Right lobe of liver (tissue), 6 donors: ENCODE measurements at regions not wholly inside any gene's neighbourhood (a gene's known extent, or its start where the extent isn't known, plus 50 kb on each side); places are given as distances from the start of the nearest gene placed in this dataset.

Experiments
- ATAC-seq, 4 donors: fragments of 200-7000 bp; cut with Tn5 transposase; one replicate each; pipeline ENCODE4 v1.9.1; 2020; ENCODE audit warnings: mild to moderate bottlenecking in 4 of 4, moderate library complexity in 4 of 4
- DNase-seq, 3 donors: peaks; one replicate each; pipeline ENCODE4 v3.0.0-alpha.2; 2020
- H3K27ac ChIP-seq, 3 donors: fragments of 200-600 bp; one replicate each; pipeline ENCODE4 v1.8.0; 2022
- H3K27me3 ChIP-seq, 2 donors: fragments of 200-600 bp; one replicate each; pipeline ENCODE4 v1.8.0; 2022
- H3K36me3 ChIP-seq, 4 donors: fragments of 200-600 bp; sonication (generic) in 1 of 4; one replicate each; pipeline versions ENCODE4 v1.5.1 to v1.8.0; 2017 to 2022; ENCODE audit warnings: control low read depth in 1 of 4
- H3K4me1 ChIP-seq, 4 donors: fragments of 200-600 bp; sonication (generic) in 1 of 4; one replicate each; pipeline versions ENCODE4 v1.5.1 to v1.8.0; 2017 to 2022; ENCODE audit warnings: control low read depth in 1 of 4
- H3K4me3 ChIP-seq, 3 donors: fragments of 200-600 bp; one replicate each; pipeline ENCODE4 v1.8.0; 2022
- H3K9me3 ChIP-seq, 4 donors: fragments of 200-600 bp; sonication (generic) in 1 of 4; one replicate each; pipeline versions ENCODE4 v1.5.1 to v1.8.0; 2017 to 2022; ENCODE audit warnings: control low read depth in 1 of 4
- POLR2A ChIP-seq: fragments of 450-650 bp; IDR thresholded peaks from one replicate; pipeline ENCODE4 v1.6.1; 2017; ENCODE audit warnings: antibody characterized with exemption, mild to moderate bottlenecking
- WGBS: methylation state at CpG from one replicate; pipeline ENCODE4 v1.1.6; 2018; ENCODE audit warnings: low coverage, low lambda C conversion rate; ENCODE audit not compliant: insufficient coverage; ENCODE audit errors: missing lambda C conversion rate; 5-methylcytosine and 5-hydroxymethylcytosine counted together
- intact Hi-C, 2 donors: fragments of 100-400 bp; cut with DNase I; formaldehyde crosslinking; loops; one replicate each; pipeline versions ENCODE4 v1.11.2 to v1.14.1; 2022
- TF ChIP-seq, protein P1 (sequence below), 4 donors: fragments of 200-600 bp in 3 of 4; fragments of 450-650 bp in 1 of 4; IDR thresholded peaks; one replicate each; pipeline versions ENCODE4 v1.5.1 to v1.8.0; 2016 to 2022; ENCODE audit warnings: antibody characterized with exemption in 4 of 4, mild to moderate bottlenecking in 2 of 4
- donor health status: DM: no; HTN: yes; CAD: no.
- donor health status: DM: no; HTN: no; CAD: no.
- donor health status: DM: no; HTN: no; CAD: no.
- donor health status: DM: no; HTN: yes; CAD: no.
- donor health status: DM: no; HTN: yes; CAD: no.

DNA sequence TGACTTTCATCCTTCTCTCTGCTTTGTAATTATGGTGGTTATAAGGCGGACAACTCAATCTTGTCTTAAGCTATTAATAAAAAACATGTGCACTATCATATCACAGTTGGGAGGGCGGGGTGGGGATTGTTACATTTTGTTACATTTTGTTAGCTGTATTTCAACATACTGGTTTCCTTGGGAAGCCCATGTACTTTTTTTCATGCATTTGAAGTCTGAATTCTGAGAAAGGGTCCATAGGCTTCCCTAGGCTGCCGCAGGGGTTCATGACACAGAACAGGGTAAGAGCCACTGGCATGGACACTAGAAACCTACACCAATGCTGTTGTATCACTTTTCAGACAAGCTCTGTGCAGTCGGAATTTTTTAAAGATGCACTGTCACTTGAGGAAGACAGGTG, 178.8 kb downstream of the ETS2 start:
- no peak for TF ChIP-seq POLR2A
- TF ChIP-seq, protein P1, sequence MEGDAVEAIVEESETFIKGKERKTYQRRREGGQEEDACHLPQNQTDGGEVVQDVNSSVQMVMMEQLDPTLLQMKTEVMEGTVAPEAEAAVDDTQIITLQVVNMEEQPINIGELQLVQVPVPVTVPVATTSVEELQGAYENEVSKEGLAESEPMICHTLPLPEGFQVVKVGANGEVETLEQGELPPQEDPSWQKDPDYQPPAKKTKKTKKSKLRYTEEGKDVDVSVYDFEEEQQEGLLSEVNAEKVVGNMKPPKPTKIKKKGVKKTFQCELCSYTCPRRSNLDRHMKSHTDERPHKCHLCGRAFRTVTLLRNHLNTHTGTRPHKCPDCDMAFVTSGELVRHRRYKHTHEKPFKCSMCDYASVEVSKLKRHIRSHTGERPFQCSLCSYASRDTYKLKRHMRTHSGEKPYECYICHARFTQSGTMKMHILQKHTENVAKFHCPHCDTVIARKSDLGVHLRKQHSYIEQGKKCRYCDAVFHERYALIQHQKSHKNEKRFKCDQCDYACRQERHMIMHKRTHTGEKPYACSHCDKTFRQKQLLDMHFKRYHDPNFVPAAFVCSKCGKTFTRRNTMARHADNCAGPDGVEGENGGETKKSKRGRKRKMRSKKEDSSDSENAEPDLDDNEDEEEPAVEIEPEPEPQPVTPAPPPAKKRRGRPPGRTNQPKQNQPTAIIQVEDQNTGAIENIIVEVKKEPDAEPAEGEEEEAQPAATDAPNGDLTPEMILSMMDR (IDR thresholded peaks at IDR 0.05) = no peak
- Histone ChIP-seq H3K4me1 (peaks cover 0 to 12% (median 0%) of the 10 kb centered on the region in 4 donors), H3K4me3 (no peak overlapping the region), H3K36me3 (no peaks in the 10 kb centered on the region), H3K27ac (peak overlapping the region in 1 of 3 donors; percentile 23), H3K27me3 (no peaks in the 10 kb centered on the region), H3K9me3 (no peaks in the 10 kb centered on the region)
- DNase-seq (no peak), ATAC-seq (no peak)
- 57% methylated on average over 4 of the region's 4 CpGs for WGBS
- intact Hi-C loops = no loop called here

DNA sequence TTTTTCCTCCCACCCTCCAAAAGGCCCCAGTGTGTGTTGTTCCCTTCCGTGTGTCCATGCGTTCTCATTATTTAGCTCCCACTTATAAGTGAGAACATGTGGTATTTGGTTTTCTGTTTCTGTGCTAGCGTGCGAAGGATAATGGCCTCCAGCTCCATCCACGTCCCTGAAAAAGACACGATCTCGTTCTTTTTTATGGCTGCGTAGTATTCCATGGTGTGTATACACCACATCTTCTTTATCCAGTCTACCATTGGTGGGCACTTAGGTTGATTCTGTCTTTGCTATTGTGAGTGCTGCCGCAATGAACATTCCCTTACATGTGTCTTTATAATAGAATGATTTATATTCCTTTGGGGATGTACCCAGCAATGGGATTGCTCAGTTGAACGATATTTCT, 177.8 kb downstream of the ETS2 start:
- Histone ChIP-seq H3K36me3 (no peaks in the 10 kb centered on the region), H3K27me3 (no peaks in the 10 kb centered on the region), H3K27ac (no peak overlapping the region), H3K9me3 (no peaks in the 10 kb centered on the region), H3K4me1 (peaks cover 0 to 12% (median 0%) of the 10 kb centered on the region in 4 donors), H3K4me3 (no peak overlapping the region)
- WGBS = 74% methylated on average over 10 of the region's 10 CpGs
- ATAC-seq = no peak
- TF ChIP-seq, protein P1 (IDR thresholded peaks at IDR 0.05) = no peak
- no peak for TF ChIP-seq POLR2A
- DNase-seq = no peak
- intact Hi-C loops = no loop called here

DNA sequence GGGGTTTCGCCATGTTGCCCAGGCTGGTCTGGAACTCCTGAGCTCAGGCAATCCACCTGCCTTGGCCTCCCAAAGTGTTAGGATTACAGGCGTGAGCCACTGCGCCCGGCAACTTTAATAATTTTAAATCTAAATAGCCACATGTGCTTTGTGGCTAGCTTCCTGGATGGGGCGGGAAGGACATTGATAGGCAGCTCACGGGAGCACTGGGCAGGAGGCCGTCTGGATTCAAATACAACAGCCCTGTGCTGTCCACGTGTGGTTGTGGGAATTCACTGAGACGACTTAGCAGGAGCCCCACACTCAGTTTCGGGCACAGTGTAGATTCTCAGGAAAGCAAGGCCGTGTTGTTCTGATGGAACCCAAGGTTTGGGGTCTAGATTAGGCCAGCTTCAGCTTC, 177.1 kb downstream of the ETS2 start:
- no peaks in the 10 kb centered on the region for H3K27me3 ChIP-seq
- TF ChIP-seq, protein P1 (IDR thresholded peaks at IDR 0.05) = no peak
- TF ChIP-seq POLR2A = no peak
- DNase-seq (no peak), ATAC-seq (no peak)
- intact Hi-C loops = no loop called here
- H3K27ac ChIP-seq = no peak overlapping the region
- peaks cover 0 to 12% (median 0%) of the 10 kb centered on the region in 4 donors for H3K4me1 ChIP-seq
- WGBS = 88% methylated on average over 7 of the region's 11 CpGs
- no peak overlapping the region for H3K4me3 ChIP-seq
- H3K36me3 ChIP-seq = no peaks in the 10 kb centered on the region
- no peaks in the 10 kb centered on the region for H3K9me3 ChIP-seq

DNA sequence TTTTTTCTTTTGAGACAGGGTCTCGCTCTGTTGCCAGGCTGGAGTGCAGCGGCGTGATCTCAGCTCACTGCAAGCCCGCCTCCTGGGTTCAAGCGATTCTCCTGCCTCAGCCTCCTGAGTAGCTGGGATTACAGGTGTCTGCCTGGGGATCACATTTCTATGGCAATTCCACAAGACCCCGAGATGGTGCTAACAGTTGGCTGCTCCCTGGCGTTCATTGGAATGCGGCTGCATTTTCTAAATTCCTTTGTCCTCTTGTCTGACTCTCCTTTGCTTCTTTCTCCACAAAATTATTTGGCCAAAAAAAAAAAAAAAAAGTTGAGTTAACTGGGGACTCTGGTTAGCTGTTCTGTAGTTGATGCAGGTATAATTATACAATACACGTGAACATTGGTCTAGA, 176.4 kb downstream of the ETS2 start:
- H3K4me1 ChIP-seq = peaks cover 0 to 12% (median 0%) of the 10 kb centered on the region in 4 donors
- H3K9me3 ChIP-seq = no peaks in the 10 kb centered on the region
- 77% methylated on average over 8 of the region's 9 CpGs for WGBS
- no peaks in the 10 kb centered on the region for H3K36me3 ChIP-seq
- no peaks in the 10 kb centered on the region for H3K27me3 ChIP-seq
- ATAC-seq (no peak), DNase-seq (no peak)
- intact Hi-C loops = no loop called here
- no peak overlapping the region for H3K27ac ChIP-seq
- no peak for TF ChIP-seq POLR2A
- TF ChIP-seq, protein P1 (IDR thresholded peaks at IDR 0.05) = no peak
- no peak overlapping the region for H3K4me3 ChIP-seq
